GM18508 (cell line): ENCODE measurements at regions not wholly inside any gene's neighbourhood (a gene's known extent, or its start where the extent isn't known, plus 50 kb on each side); places are given as distances from the start of the nearest gene placed in this dataset.

Source experiments
- ATAC-seq: cut with Tn5 transposase; IDR thresholded peaks from one replicate; pipeline ENCODE4 v1.9.1; 2021; ENCODE audit warnings: moderate number of reproducible peaks; ENCODE audit not compliant: insufficient read depth, unreplicated experiment

GRCh38 chr7:131869986-131870385 lies 313.6 kb upstream of the PODXL start:
- ATAC-seq, result no peak

- ATAC-seq, result no peak
Observed at GRCh38 chr7:131869169-131869844, 312.9 kb upstream of the PODXL start.

GRCh38 chr7:131867461-131867860 lies 311.0 kb upstream of the PODXL start:
- no peak for ATAC-seq

GRCh38 chr7:131865911-131866310 lies 309.5 kb upstream of the PODXL start:
- ATAC-seq, result no peak

GRCh38 chr7:131861620-131862346 lies 305.4 kb upstream of the PODXL start:
- no peak for ATAC-seq

GRCh38 chr7:131859147-131859821 lies 302.9 kb upstream of the PODXL start:
- no peak for ATAC-seq

GRCh38 chr7:131858611-131859010 lies 302.2 kb upstream of the PODXL start:
- no peak for ATAC-seq

GRCh38 chr7:131849472-131849871 lies 293.0 kb upstream of the PODXL start:
- ATAC-seq, result no peak

GRCh38 chr7:131848033-131848432 lies 291.6 kb upstream of the PODXL start:
- no peak for ATAC-seq

GRCh38 chr7:131845573-131846314 lies 289.3 kb upstream of the PODXL start:
- ATAC-seq, result no peak

GRCh38 chr7:131844369-131844768 lies 287.9 kb upstream of the PODXL start:
- no peak for ATAC-seq

GRCh38 chr7:131843898-131844331 lies 287.5 kb upstream of the PODXL start:
- ATAC-seq, result no peak

- no peak for ATAC-seq
Observed at GRCh38 chr7:131839967-131840690, 283.7 kb upstream of the PODXL start.

- ATAC-seq, result no peak
Observed at GRCh38 chr7:131836733-131837132, 280.3 kb upstream of the PODXL start.

- no peak for ATAC-seq
Observed at GRCh38 chr7:131835141-131835540, 278.7 kb upstream of the PODXL start.

- no peak for ATAC-seq
Observed at GRCh38 chr7:131830681-131831080, 274.3 kb upstream of the PODXL start.

GRCh38 chr7:131829947-131830558 lies 273.6 kb upstream of the PODXL start:
- ATAC-seq, result no peak

GRCh38 chr7:131827421-131827820 lies 271.0 kb upstream of the PODXL start:
- no peak for ATAC-seq

GRCh38 chr7:131826960-131827359 lies 270.5 kb upstream of the PODXL start:
- ATAC-seq, result no peak
